ENCODE measurements at regions not wholly inside any gene's neighbourhood (a gene's known extent, or its start where the extent isn't known, plus 50 kb on each side); places are given as distances from the start of the nearest gene placed in this dataset.
"Not testable (repeated sequence)": the region's sequence is repeated elsewhere in the genome, so short reads cannot be mapped to it uniquely, and the experiment has no call there.

DNA sequence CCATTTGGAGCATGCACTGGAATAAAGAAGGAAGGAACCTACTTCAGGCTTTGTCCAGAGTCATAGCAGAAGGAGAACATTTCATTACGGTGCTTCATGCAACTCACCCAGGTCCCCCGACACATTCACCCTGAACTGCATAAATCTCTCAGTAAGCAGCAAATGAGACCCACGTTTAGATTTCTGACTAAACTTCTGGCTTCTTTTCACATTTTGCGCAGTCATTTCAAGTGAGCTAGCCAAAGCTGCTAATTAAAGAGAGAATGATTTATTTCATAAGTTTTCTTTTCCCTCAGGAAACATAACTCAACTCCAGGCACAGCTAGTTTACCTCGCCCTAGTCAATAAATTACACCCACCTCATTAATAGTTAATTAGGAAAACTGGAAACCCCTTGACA lies 88.6 kb upstream of the GAS1 start:
- Histone ChIP-seq H3K4me3 (ENCODE audit: low read depth, low read length) (no peak overlapping the region), H3K27me3 (ENCODE audit: control insufficient read depth, insufficient read depth, low read length) (no peaks in the 10 kb centered on the region), H3K36me3 (ENCODE audit: control insufficient read depth, insufficient read depth, low read length) (no peaks in the 10 kb centered on the region)
- no peak for DNase-seq (ENCODE audit: low read depth)
- no peak for FAIRE-seq
- no peak for TF ChIP-seq CTCF (IDR thresholded peaks at IDR 0.05; ENCODE audit: insufficient read depth, low read length, severe bottlenecking)

GRCh38 chr9:87036506-87036905 lies 89.2 kb upstream of the GAS1 start:
- no peak for TF ChIP-seq CTCF (IDR thresholded peaks at IDR 0.05; ENCODE audit: insufficient read depth, low read length, severe bottlenecking)
- H3K4me3 ChIP-seq (ENCODE audit: low read depth, low read length) = no peak overlapping the region
- H3K36me3 ChIP-seq (ENCODE audit: control insufficient read depth, insufficient read depth, low read length) = no peaks in the 10 kb centered on the region
- DNase-seq (ENCODE audit: low read depth) (no peak), FAIRE-seq (no peak)
- H3K27me3 ChIP-seq (ENCODE audit: control insufficient read depth, insufficient read depth, low read length) = no peaks in the 10 kb centered on the region

DNA sequence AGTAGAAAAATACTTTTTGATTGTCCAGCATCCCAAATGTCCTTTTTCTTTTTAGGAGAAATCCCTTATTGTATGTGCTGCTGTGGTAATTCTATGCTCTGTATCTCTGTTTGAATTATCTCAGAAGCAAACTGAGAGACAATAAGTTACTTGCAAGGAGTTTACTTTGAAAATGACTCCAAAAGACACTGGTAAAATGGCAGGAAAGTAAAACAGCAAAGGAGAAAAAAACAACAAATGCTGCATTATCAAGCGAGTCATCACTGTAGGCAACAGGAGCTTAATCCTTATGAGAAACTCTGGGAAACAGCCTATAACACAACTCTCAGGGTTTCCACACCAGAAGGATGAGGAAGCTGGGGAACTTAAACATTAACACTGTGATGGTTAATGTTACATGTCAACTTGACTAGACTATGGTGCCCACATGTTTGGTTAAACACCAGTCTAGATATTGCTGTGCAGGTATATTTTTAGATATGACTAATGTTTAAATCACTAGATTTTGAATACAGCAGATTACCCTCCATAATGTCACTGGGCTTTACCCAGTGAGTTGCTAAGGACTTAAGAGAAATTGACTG lies 92.6 kb upstream of the GAS1 start:
- no peak for FAIRE-seq
- DNase-seq (ENCODE audit: low read depth) = peak; percentile 59
- Histone ChIP-seq H3K27me3 (ENCODE audit: control insufficient read depth, insufficient read depth, low read length) (no peaks in the 10 kb centered on the region), H3K4me3 (ENCODE audit: low read depth, low read length) (no peak overlapping the region), H3K36me3 (ENCODE audit: control insufficient read depth, insufficient read depth, low read length) (no peaks in the 10 kb centered on the region)
- no peak for TF ChIP-seq CTCF (IDR thresholded peaks at IDR 0.05; ENCODE audit: insufficient read depth, low read length, severe bottlenecking)

- DNase-seq (ENCODE audit: low read depth) (no peak), FAIRE-seq (no peak)
- no peak for TF ChIP-seq CTCF (IDR thresholded peaks at IDR 0.05; ENCODE audit: insufficient read depth, low read length, severe bottlenecking)
- Histone ChIP-seq H3K36me3 (ENCODE audit: control insufficient read depth, insufficient read depth, low read length) (no peaks in the 10 kb centered on the region), H3K27me3 (ENCODE audit: control insufficient read depth, insufficient read depth, low read length) (no peaks in the 10 kb centered on the region), H3K4me3 (ENCODE audit: low read depth, low read length) (no peak overlapping the region)
Measured at GRCh38 chr9:87040410-87041009, 93.2 kb upstream of the GAS1 start.

DNA sequence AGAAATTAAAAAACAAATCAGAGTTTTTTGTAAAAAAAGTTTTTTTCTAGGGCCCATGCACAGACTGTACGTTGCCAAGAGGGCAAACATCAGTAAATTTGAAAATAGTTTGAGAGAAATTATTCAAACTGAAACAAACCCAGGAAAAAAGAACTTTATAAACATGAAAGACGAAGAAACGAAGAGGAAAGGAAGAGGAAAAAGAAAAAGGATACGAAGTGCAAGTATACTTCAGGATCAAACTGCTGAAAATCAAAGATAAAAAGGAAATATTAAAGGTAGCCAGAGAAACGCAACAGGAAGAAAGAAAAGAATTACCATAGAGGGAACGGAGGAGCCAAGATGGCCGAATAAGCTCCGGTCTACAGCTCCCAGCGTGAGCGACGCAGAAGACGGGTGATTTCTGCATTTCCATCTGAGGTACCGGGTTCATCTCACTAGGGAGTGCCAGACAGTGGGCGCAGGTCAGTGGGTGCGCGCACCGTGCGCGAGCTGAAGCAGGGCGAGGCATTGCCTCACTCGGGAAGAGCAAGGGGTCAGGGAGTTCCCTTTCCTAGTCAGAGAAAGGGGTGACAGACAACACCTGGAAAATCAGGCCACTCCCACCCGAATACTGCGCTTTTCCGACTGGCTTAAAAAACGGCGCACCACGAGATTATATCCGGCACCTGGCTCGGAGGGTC lies 94.4 kb upstream of the GAS1 start:
- not testable (repeated sequence) for FAIRE-seq; H3K36me3 ChIP-seq (ENCODE audit: control insufficient read depth, insufficient read depth, low read length); H3K27me3 ChIP-seq (ENCODE audit: control insufficient read depth, insufficient read depth, low read length); DNase-seq (ENCODE audit: low read depth); H3K4me3 ChIP-seq (ENCODE audit: low read depth, low read length)

DNA sequence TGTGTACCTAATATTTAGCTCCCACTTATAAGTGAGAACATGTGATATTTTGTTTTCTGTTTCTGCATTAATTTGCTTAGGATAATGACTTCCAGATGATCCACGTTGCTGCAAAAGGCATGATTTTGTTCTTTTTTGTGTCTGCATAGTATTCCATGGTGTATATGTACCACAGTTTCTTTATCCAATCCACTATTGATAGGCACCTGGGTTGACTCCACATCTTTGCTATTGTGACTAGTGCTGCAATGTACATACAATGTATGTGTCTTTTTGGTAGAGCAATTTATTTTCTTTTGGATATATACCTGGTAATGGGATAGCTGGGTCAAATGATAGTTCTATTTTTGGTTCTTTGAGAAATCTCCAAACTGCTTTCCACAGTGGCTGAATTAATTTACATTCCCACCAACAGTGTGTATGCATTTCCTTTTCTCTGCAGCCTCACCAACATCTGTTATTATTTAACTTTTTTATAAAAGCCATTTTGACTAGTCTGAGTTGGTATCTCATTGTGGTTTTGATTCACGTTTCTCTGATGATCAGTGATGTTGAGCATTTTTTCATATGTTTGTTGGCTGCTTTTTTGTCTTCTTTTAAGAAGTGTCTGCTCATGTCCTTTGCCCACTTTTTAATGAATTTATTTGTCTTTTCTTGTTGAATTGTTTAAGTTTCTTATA lies 102.8 kb upstream of the GAS1 start:
- not testable (repeated sequence) for FAIRE-seq; DNase-seq (ENCODE audit: low read depth)

More for the DNA sequence above, 102.8 kb upstream of the GAS1 start:
- H3K36me3 ChIP-seq (ENCODE audit: control insufficient read depth, insufficient read depth, low read length); H3K4me3 ChIP-seq (ENCODE audit: low read depth, low read length); H3K27me3 ChIP-seq (ENCODE audit: control insufficient read depth, insufficient read depth, low read length): not testable (repeated sequence)
